H9 (cell line): ENCODE measurements at regions not wholly inside any gene's neighbourhood (a gene's known extent, or its start where the extent isn't known, plus 50 kb on each side); places are given as distances from the start of the nearest gene placed in this dataset.

Experiments used
- DNase-seq: peaks from one replicate; pipeline ENCODE4 v3.0.0-alpha.2; 2017
- H2AFZ ChIP-seq: one replicate; pipeline ENCODE4 v1.6.1; 2013; ENCODE audit warnings: mild to moderate bottlenecking, low read length, control low read depth, moderate library complexity
- H2AK5ac ChIP-seq: 2 replicates; pipeline ENCODE4 v1.6.1; 2013; ENCODE audit warnings: low read length, control low read depth, mixed read lengths; ENCODE audit not compliant: insufficient read length
- H2BK120ac ChIP-seq: one replicate; pipeline ENCODE4 v1.6.1; 2013; ENCODE audit warnings: low read depth, mild to moderate bottlenecking, low read length, control low read depth, inconsistent platforms; ENCODE audit not compliant: poor library complexity, severe bottlenecking
- H2BK12ac ChIP-seq: 2 replicates; pipeline ENCODE4 v1.6.1; 2013; ENCODE audit warnings: low read length, control low read depth, mixed read lengths, low read depth; ENCODE audit not compliant: insufficient read length
- H2BK15ac ChIP-seq: 2 replicates; pipeline ENCODE4 v1.6.1; 2013; ENCODE audit warnings: low read depth, low read length, control low read depth
- H2BK20ac ChIP-seq: one replicate; pipeline ENCODE4 v1.6.1; 2013; ENCODE audit warnings: low read depth, mild to moderate bottlenecking, low read length, control low read depth, inconsistent platforms; ENCODE audit not compliant: poor library complexity, severe bottlenecking
- H2BK5ac ChIP-seq: 2 replicates; pipeline ENCODE4 v1.6.1; 2013; ENCODE audit warnings: low read length, control low read depth, mixed read lengths; ENCODE audit not compliant: insufficient read length
- H3K14ac ChIP-seq: 2 replicates; pipeline ENCODE4 v1.6.1; 2013; ENCODE audit warnings: low read length, control low read depth; ENCODE audit not compliant: insufficient read depth
- H3K18ac ChIP-seq: 2 replicates; pipeline ENCODE4 v1.6.1; 2013; ENCODE audit warnings: low read depth, mild to moderate bottlenecking, mixed read lengths, low read length, control low read depth; ENCODE audit not compliant: insufficient read length
- H3K23ac ChIP-seq: 2 replicates; pipeline ENCODE4 v1.6.1; 2013; ENCODE audit warnings: low read length, control low read depth, mixed read lengths, low read depth; ENCODE audit not compliant: insufficient read length
- H3K23me2 ChIP-seq: 2 replicates; pipeline ENCODE4 v1.6.1; 2013; ENCODE audit warnings: low read depth, mild to moderate bottlenecking, mixed read lengths, low read length, control low read depth; ENCODE audit not compliant: insufficient read length, poor library complexity, severe bottlenecking
- H3K27ac ChIP-seq: 2 replicates; pipeline ENCODE4 v1.5.1; 2013; ENCODE audit warnings: low read length, control low read depth, mixed read lengths, low read depth; ENCODE audit not compliant: insufficient read length
- H3K27me3 ChIP-seq: 2 replicates; pipeline ENCODE4 v1.6.1; 2013; ENCODE audit warnings: low read length, control low read depth, inconsistent platforms; ENCODE audit not compliant: insufficient read depth
- H3K4ac ChIP-seq: 2 replicates; pipeline ENCODE4 v1.6.1; 2013; ENCODE audit warnings: low read depth, mild to moderate bottlenecking, control low read depth, inconsistent platforms, low read length, moderate library complexity
- H3K4me1 ChIP-seq: 2 replicates; pipeline ENCODE4 v1.6.1; 2013; ENCODE audit warnings: low read length, control low read depth, inconsistent platforms; ENCODE audit not compliant: insufficient read depth
- H3K4me2 ChIP-seq: 2 replicates; pipeline ENCODE4 v1.6.1; 2013; ENCODE audit warnings: low read length, control low read depth, mixed read lengths; ENCODE audit not compliant: insufficient read length, insufficient read depth
- H3K56ac ChIP-seq: 2 replicates; pipeline ENCODE4 v1.6.1; 2013; ENCODE audit warnings: low read depth, mild to moderate bottlenecking, mixed read lengths, low read length, control low read depth; ENCODE audit not compliant: insufficient read length
- H3K79me1 ChIP-seq: 2 replicates; pipeline ENCODE4 v1.6.1; 2013; ENCODE audit warnings: low read depth, mild to moderate bottlenecking, moderate library complexity, low read length, control low read depth, inconsistent platforms; ENCODE audit not compliant: insufficient read depth, poor library complexity, severe bottlenecking
- H3K79me2 ChIP-seq: 2 replicates; pipeline ENCODE4 v1.6.1; 2013; ENCODE audit warnings: low read length, control low read depth, inconsistent platforms; ENCODE audit not compliant: insufficient read depth
- H3K9ac ChIP-seq: 2 replicates; pipeline ENCODE4 v1.6.1; 2013; ENCODE audit warnings: low read length, control low read depth, mixed read lengths; ENCODE audit not compliant: insufficient read length; ENCODE audit errors: extremely low read depth
- H3K9me3 ChIP-seq: one replicate; pipeline ENCODE4 v1.6.1; 2013; ENCODE audit warnings: low read depth, low read length, inconsistent platforms; ENCODE audit not compliant: control insufficient read depth
- H3T11ph ChIP-seq: one replicate; pipeline ENCODE4 v1.6.1; 2013; ENCODE audit warnings: mild to moderate bottlenecking, low read length, control low read depth, inconsistent platforms
- H4K20me1 ChIP-seq: one replicate; pipeline ENCODE4 v1.6.1; 2013; ENCODE audit not compliant: control insufficient read depth, insufficient read length, insufficient read depth
- H4K5ac ChIP-seq: 2 replicates; pipeline ENCODE4 v1.6.1; 2013; ENCODE audit warnings: low read depth, mild to moderate bottlenecking, mixed read lengths, low read length, control low read depth; ENCODE audit not compliant: insufficient read length
- H4K8ac ChIP-seq: replicated peaks from 2 replicates; pipeline ENCODE4 v1.6.1; 2013; ENCODE audit warnings: low read length, control low read depth, mixed read lengths, low read depth; ENCODE audit not compliant: insufficient read length
- H4K91ac ChIP-seq: 2 replicates; pipeline ENCODE4 v1.6.1; 2013; ENCODE audit warnings: low read depth, mild to moderate bottlenecking, moderate library complexity, mixed read lengths, low read length, control low read depth; ENCODE audit not compliant: insufficient read length
- H3K27ac Mint-ChIP-seq, 3 experiments: 2 replicates in 2 of 3; 3 replicates in 1 of 3; pipeline ENCODE4 v1.8.0; 2020 to 2021; ENCODE audit warnings: mixed read lengths in 3 of 3, mild to moderate bottlenecking in 1 of 3, moderate library complexity in 1 of 3
- H3K27me3 Mint-ChIP-seq: 2 replicates; pipeline ENCODE4 v1.8.0; 2021; ENCODE audit warnings: low read depth, mild to moderate bottlenecking, moderate library complexity, mixed read lengths
- H3K36me3 Mint-ChIP-seq, 3 experiments: 2 replicates in 2 of 3; 3 replicates in 1 of 3; pipeline ENCODE4 v1.8.0; 2020 to 2021; ENCODE audit warnings: low read depth in 3 of 3, mixed read lengths in 3 of 3; ENCODE audit not compliant: insufficient read depth in 1 of 3
- H3K4me1 Mint-ChIP-seq, 2 experiments: 2 replicates each; pipeline ENCODE4 v1.8.0; 2020; ENCODE audit warnings: mixed read lengths in 2 of 2
- H3K4me3 Mint-ChIP-seq, 2 experiments: 2 replicates in 1 of 2; 3 replicates in 1 of 2; pipeline ENCODE4 v1.8.0; 2020 to 2021; ENCODE audit warnings: mild to moderate bottlenecking in 2 of 2, mixed read lengths in 2 of 2, moderate library complexity in 1 of 2
- H3K9me3 Mint-ChIP-seq, 2 experiments: 2 replicates in 1 of 2; 3 replicates in 1 of 2; pipeline ENCODE4 v1.8.0; 2020; ENCODE audit warnings: mild to moderate bottlenecking in 2 of 2, mixed read lengths in 2 of 2, moderate library complexity in 1 of 2
- WGBS: extraction: QIAGEN DNeasy Blood & Tissue Kit; methylation state at CpG from one replicate; pipeline ENCODE4 v1.1.7; 2013; ENCODE audit warnings: missing lambda C conversion rate, low lambda C conversion rate, mixed read lengths; ENCODE audit not compliant: insufficient read length; ENCODE audit errors: extremely low coverage; 5-methylcytosine and 5-hydroxymethylcytosine counted together
- TF ChIP-seq, protein P1 (sequence below): fragments of 200-600 bp; sonication (generic); conservative IDR thresholded peaks from 3 replicates; pipeline ENCODE4 v1.8.0; 2021; ENCODE audit warnings: antibody characterized with exemption, mild to moderate bottlenecking

DNA sequence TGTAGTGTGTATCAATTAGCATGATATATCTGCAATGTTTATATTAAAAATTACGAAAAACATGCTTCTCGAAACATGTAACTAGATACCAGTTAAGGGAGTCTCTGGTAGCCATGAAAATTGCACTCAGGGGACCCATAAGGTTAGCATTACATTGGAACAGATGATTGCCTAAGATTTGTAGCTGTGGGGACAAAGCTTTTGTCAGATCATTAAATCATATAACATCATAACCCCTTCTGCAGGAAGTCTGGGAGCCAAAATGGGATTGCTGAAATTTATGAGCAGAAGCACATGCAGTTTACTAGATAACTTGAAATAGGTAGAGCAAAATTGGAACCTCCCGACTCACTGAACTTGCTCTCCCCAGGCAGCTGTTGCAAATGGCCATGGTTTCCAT lies 235.0 kb upstream of the IGFBP3 start:
- Histone ChIP-seq H3K9ac (no peak overlapping the region), H2BK120ac (no peak overlapping the region), H2BK5ac (no peak overlapping the region), H3K79me2 (no peaks in the 10 kb centered on the region), H4K8ac (no peak overlapping the region), H3K14ac (no peak overlapping the region), H3T11ph (no peak overlapping the region), H3K18ac (no peak overlapping the region), H2BK20ac (no peak overlapping the region), H4K91ac (no peak overlapping the region), H3K27me3 (no peaks in the 10 kb centered on the region), H3K56ac (no peak overlapping the region), H2BK12ac (no peak overlapping the region), H3K79me1 (no peaks in the 10 kb centered on the region), H3K23me2 (no peaks in the 10 kb centered on the region), H2AK5ac (no peak overlapping the region), H2BK15ac (no peak overlapping the region), H3K4me2 (no peak overlapping the region), H3K4me1 (no peaks in the 10 kb centered on the region), H2AFZ (no peak overlapping the region), H3K23ac (no peak overlapping the region), H4K20me1 (no peaks in the 10 kb centered on the region), H3K4ac (no peak overlapping the region), H4K5ac (no peak overlapping the region), H3K9me3 (no peaks in the 10 kb centered on the region), H3K27ac (no peak overlapping the region)
- TF ChIP-seq, protein P1, sequence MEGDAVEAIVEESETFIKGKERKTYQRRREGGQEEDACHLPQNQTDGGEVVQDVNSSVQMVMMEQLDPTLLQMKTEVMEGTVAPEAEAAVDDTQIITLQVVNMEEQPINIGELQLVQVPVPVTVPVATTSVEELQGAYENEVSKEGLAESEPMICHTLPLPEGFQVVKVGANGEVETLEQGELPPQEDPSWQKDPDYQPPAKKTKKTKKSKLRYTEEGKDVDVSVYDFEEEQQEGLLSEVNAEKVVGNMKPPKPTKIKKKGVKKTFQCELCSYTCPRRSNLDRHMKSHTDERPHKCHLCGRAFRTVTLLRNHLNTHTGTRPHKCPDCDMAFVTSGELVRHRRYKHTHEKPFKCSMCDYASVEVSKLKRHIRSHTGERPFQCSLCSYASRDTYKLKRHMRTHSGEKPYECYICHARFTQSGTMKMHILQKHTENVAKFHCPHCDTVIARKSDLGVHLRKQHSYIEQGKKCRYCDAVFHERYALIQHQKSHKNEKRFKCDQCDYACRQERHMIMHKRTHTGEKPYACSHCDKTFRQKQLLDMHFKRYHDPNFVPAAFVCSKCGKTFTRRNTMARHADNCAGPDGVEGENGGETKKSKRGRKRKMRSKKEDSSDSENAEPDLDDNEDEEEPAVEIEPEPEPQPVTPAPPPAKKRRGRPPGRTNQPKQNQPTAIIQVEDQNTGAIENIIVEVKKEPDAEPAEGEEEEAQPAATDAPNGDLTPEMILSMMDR, result no peak
- no peaks in the 10 kb centered on the region; a peak in 1 of 7 replicates for H3K36me3 Mint-ChIP-seq
- no peak overlapping the region for H3K4me3 Mint-ChIP-seq
- DNase-seq, result no peak
- no peak overlapping the region for H3K27ac Mint-ChIP-seq
- peaks cover 10% of the 10 kb centered on the region in 2 experiments for H3K4me1 Mint-ChIP-seq
- no peaks in the 10 kb centered on the region; the same call in 1 of the 2 replicates for H3K27me3 Mint-ChIP-seq
- WGBS, result no CpG with 5 or more reads among the region's 3 CpGs
- no peaks in the 10 kb centered on the region for H3K9me3 Mint-ChIP-seq
